GM12873 (cell line): ENCODE measurements at regions not wholly inside any gene's neighbourhood (a gene's known extent, or its start where the extent isn't known, plus 50 kb on each side); places are given as distances from the start of the nearest gene placed in this dataset.
A peak's percentile ranks its signal among the peaks of the same experiment; 100 is the strongest.

Experiments used
- TF ChIP-seq, protein P1 (sequence below): IDR thresholded peaks from 2 replicates; pipeline ENCODE4 v1.5.1; 2012; ENCODE audit warnings: low read depth, mild to moderate bottlenecking, moderate library complexity, low read length, control low read depth; ENCODE audit not compliant: insufficient read depth; ENCODE audit errors: missing control alignments

DNA sequence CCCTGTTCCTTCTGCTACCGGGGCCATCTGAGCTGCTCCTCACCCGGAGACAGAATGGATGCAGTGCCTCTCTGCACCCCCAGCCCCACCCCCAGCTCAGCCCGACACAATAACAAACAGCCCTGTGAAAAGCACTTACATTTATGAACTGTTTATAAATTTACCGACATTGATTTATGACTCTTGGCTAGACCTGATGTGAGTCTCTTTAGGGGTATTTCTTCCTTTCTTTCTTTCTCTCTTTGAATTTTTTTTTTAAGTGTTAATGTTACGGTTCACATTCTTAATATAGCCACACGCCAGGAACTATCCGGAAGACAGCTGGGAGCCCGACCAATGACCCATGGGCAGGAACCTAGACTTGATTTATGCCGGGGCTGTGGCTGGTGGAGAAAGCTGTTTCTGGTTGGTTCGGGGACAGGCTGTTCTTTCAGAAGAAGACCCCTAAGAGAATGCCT, 266.3 kb downstream of the CDC5L start:
- TF ChIP-seq, protein P1, sequence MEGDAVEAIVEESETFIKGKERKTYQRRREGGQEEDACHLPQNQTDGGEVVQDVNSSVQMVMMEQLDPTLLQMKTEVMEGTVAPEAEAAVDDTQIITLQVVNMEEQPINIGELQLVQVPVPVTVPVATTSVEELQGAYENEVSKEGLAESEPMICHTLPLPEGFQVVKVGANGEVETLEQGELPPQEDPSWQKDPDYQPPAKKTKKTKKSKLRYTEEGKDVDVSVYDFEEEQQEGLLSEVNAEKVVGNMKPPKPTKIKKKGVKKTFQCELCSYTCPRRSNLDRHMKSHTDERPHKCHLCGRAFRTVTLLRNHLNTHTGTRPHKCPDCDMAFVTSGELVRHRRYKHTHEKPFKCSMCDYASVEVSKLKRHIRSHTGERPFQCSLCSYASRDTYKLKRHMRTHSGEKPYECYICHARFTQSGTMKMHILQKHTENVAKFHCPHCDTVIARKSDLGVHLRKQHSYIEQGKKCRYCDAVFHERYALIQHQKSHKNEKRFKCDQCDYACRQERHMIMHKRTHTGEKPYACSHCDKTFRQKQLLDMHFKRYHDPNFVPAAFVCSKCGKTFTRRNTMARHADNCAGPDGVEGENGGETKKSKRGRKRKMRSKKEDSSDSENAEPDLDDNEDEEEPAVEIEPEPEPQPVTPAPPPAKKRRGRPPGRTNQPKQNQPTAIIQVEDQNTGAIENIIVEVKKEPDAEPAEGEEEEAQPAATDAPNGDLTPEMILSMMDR: no peak

DNA sequence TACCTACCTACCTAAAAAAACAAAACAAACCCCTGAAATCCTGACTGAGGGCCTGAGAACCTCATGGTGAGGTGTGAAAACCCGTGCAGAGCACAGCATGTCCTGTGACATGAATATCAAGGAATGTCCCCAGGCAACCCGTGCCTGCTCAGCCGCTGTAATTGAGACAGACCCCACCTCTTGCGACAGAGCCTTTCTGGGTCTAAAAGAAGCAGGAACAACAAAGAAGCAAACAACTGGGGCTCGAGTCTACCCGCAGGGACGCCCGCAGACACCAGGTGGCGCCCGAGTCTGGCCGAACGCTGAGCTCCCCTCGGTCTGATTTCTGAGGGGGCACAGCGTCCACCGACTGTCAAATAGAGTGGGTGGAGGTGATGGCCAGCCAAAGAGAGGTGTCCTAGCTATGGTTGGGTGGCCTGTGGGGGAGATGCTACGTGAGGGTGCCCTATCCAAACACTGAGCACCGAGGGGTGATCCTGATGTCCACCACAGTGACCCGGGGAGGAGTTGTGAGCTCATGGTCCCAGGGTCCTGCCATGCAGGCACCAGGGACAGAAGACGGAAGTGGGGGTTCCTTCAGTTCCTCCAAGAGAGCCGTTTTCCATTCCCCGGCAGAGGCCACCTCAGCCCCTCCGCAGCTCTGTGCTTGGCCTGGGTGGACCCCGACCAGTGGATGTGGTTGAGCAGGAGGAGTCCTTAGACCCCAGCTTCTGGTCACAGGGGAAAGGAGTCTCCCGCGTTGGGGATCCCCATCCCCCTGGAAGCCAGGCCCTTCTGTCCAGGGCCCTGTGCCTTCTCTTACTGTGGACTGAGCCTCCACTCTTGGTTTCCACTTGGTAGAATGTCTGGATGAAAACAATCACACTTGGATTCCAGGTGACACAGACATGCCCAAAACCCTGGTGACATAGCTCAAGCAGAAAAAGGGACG, 268.2 kb downstream of the CDC5L start:
- TF ChIP-seq, protein P1: peak; percentile 97

DNA sequence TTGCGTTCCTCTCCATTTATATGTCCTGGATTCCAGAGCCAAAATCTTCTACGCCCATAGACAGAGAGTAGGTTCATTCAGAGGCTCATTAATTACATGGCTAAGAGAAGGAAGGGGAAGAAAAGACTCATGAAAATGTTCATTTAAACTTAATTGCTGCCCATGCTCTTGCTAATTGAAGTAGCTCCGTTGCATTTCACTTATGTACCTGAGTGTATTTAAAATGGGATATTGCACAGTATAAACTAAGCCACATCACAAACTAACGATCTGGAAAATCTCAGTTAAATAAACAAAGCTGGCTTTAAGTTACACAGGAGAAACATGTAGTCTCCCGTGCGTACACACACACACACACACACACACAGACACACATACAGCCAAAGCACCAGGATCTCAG, 269.2 kb downstream of the CDC5L start:
- TF ChIP-seq, protein P1: no peak

DNA sequence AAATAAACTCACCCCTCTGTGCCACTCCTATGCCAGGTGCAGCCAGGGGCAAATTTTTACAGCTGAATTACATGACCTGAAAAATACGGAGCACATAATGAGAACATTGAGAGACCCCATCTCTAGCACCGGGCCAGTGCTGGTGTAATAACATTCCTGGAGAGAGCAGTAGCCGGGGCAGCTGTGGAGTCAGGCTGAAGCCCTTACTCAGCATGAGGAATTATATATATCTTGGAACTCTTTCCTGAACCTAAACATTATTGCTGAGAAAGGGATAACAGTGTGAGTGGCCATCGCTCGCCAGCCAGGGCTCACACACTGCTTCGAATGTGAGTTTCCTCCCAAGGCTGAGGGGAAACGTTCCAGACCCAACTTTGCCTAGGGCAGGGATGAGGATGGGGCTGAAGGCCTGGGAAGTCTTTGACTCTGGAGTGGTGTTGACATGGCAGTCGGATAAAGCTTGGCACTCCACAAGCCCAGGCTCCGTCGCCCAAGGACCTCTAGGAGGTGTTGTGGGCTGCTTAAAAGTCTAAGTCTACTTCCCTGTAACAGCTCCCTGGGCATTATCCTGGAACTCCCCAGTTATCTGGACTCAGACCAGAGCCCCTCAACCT, 269.8 kb downstream of the CDC5L start:
- TF ChIP-seq, protein P1: no peak

DNA sequence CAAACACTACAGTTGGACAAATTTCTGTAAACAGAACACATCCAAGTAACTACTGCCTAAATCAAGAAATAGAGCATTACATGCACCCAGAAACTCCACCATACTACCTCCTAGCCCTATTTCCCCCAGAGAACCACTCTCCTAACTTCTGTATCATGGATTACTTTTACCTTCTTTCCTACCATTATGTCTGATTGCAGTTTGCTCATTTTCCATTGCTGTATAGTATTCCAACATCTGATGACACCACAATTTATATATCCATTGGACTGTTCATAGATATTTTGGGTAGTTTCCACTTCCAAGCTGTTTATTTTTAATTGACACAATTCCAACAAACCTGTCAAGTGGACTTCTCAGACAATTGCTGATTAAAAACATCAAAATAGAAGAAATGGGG, 271.1 kb downstream of the CDC5L start:
- TF ChIP-seq, protein P1: no peak

DNA sequence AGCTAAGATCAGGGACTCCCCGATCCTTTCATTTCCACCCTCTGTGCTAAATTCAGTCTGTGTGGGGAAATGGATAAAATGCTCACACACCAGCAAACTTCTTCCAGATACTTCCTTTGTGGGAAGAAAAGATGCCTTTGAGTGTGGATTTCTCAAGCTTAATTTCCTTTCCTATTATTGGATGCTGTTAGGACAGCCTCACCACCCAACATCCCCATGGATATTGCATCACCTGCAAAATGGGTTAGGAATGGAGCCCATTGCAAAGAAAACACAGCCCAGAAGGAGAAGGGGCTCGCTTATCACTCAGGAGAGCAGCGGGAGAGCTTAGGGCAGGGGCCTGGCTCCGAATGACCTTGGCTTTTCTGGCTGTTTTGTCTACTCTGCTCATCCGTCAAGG, 272.2 kb downstream of the CDC5L start:
- TF ChIP-seq, protein P1: no peak

DNA sequence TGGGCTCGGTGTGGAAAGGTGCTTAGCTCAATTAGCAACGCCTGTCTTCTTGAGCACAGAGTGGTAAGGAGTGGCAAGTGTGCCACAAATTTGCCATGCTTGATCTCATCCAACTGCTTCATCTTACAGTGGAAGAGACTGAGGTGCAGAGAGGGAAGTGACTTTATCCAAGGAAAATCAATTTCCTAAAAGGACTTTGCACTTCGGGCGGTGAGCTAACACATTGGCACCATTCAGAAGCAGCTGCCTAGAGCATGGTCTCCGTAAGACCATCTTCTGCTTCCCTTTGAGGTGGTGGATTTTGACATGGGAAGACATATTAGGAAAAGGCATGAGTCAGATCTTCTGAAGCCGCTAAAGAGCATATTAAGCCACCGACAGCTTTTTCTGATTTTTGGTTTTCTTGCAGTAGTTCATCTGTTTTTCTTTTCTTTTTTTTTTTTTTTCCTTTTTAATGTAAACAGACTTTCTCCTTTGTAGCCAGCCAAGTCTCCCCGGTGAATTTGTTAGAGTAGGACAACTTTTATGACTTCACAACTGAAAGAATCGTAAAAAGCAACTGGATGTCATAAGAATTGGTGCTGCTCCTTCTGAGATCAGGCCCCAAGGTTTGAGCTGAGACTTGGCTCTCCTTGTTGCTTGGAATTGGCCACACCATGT, 273.2 kb downstream of the CDC5L start:
- TF ChIP-seq, protein P1: no peak
